ENCODE measurements at regions not wholly inside any gene's neighbourhood (a gene's known extent, or its start where the extent isn't known, plus 50 kb on each side); places are given as distances from the start of the nearest gene placed in this dataset.

- TF ChIP-seq CTCF (IDR thresholded peaks at IDR 0.05) (no peak), POLR2AphosphoS5 (IDR thresholded peaks at IDR 0.05; ENCODE audit: low read depth, low read length) (no peak), TCF7L2 (IDR thresholded peaks at IDR 0.05; ENCODE audit: low read depth, low read length) (no peak), SIN3A (IDR thresholded peaks at IDR 0.05; ENCODE audit: borderline replicate concordance, insufficient read depth, low read depth, low read length) (no peak), REST (IDR thresholded peaks at IDR 0.05; ENCODE audit: insufficient read depth in 1 of 2, low read depth in 2 of 2, low read length in 1 of 2) (no peak)
Observed at GRCh38 chr2:201969241-201969937, 64.3 kb upstream of the FZD7 start.
